SKM-1 treated with dmso at 0.1 percent for 144 hours (cell line): ENCODE measurements at regions not wholly inside any gene's neighbourhood (a gene's known extent, or its start where the extent isn't known, plus 50 kb on each side); places are given as distances from the start of the nearest gene placed in this dataset.
A peak's percentile ranks its signal among the peaks of the same experiment; 100 is the strongest.

Experiments used
- DNase-seq: peaks from one replicate; lab custom pipeline; 2025; ENCODE audit not compliant: unreplicated experiment; lab: John Stamatoyannopoulos, UW

- no peak for DNase-seq
These were observed 56.4 kb downstream of the CRYGS start for GRCh38 chr3:186487819-186488218.

- no peak for DNase-seq
These were observed 57.1 kb downstream of the CRYGS start for GRCh38 chr3:186487037-186487436.

GRCh38 chr3:186483611-186484340 is 60.4 kb downstream of the CRYGS start:
- no peak for DNase-seq

GRCh38 chr3:186481526-186481925 is 62.7 kb downstream of the CRYGS start:
- DNase-seq, result no peak

GRCh38 chr3:186477876-186478275 is 66.3 kb downstream of the CRYGS start:
- DNase-seq, result no peak

GRCh38 chr3:186477033-186477432 is 67.1 kb downstream of the CRYGS start:
- DNase-seq, result no peak

GRCh38 chr3:186476541-186476940 is 67.6 kb downstream of the CRYGS start:
- DNase-seq, result no peak

GRCh38 chr3:186476044-186476468 is 68.1 kb downstream of the CRYGS start:
- DNase-seq, result no peak

GRCh38 chr3:186473166-186473565 is 71.0 kb downstream of the CRYGS start:
- DNase-seq, result no peak

- DNase-seq, result no peak
These were observed 71.6 kb downstream of the CRYGS start for GRCh38 chr3:186472456-186473008.

- DNase-seq, result no peak
These were observed 72.4 kb downstream of the CRYGS start for GRCh38 chr3:186471771-186472170.

- no peak for DNase-seq
These were observed 74.7 kb downstream of the CRYGS start for GRCh38 chr3:186469525-186469924.

- DNase-seq, result no peak
These were observed 76.2 kb downstream of the CRYGS start for GRCh38 chr3:186467969-186468368.

GRCh38 chr3:186466391-186466974 is 77.7 kb downstream of the CRYGS start:
- no peak for DNase-seq

GRCh38 chr3:186465508-186465907 is 78.7 kb downstream of the CRYGS start:
- DNase-seq, result no peak

GRCh38 chr3:186464424-186465093 is 79.6 kb downstream of the CRYGS start:
- peak; percentile 5 for DNase-seq

GRCh38 chr3:186461141-186461540 is 83.0 kb downstream of the CRYGS start:
- DNase-seq, result no peak

- DNase-seq, result no peak
These were observed 85.1 kb downstream of the CRYGS start for GRCh38 chr3:186459108-186459467.

- DNase-seq, result no peak
These were observed 85.7 kb downstream of the CRYGS start for GRCh38 chr3:186458306-186459107.

- DNase-seq, result no peak
These were observed 86.9 kb downstream of the CRYGS start for GRCh38 chr3:186457236-186457635.

GRCh38 chr3:186456731-186457191 is 87.4 kb downstream of the CRYGS start:
- no peak for DNase-seq
